Mesothelial cell of epicardium (in vitro differentiated cells): ENCODE measurements at regions not wholly inside any gene's neighbourhood (a gene's known extent, or its start where the extent isn't known, plus 50 kb on each side); places are given as distances from the start of the nearest gene placed in this dataset.

ENCODE experiments used
- DNase-seq, 2 experiments: peaks; one replicate each; pipeline ENCODE4 v3.0.0; 2021; ENCODE audit warnings: low spot score in 2 of 2; ENCODE audit not compliant: unreplicated experiment in 2 of 2
- H3K27ac Mint-ChIP-seq: 2 replicates; pipeline ENCODE4 v1.8.0; 2021; ENCODE audit warnings: mixed read lengths
- H3K27me3 Mint-ChIP-seq: 2 replicates; pipeline ENCODE4 v1.8.0; 2021; ENCODE audit warnings: low read depth, mixed read lengths
- H3K36me3 Mint-ChIP-seq: 2 replicates; pipeline ENCODE4 v1.8.0; 2021; ENCODE audit warnings: mixed read lengths
- H3K4me1 Mint-ChIP-seq: 2 replicates; pipeline ENCODE4 v1.8.0; 2021; ENCODE audit warnings: mixed read lengths
- H3K4me3 Mint-ChIP-seq: 2 replicates; pipeline ENCODE4 v1.8.0; 2021; ENCODE audit warnings: mild to moderate bottlenecking, moderate library complexity, mixed read lengths
- H3K9me3 Mint-ChIP-seq: 2 replicates; pipeline ENCODE4 v1.8.0; 2021; ENCODE audit warnings: mixed read lengths
- TF ChIP-seq, protein P1 (sequence below): fragments of 200-600 bp; sonication (generic); IDR thresholded peaks from one replicate; pipeline ENCODE4 v1.5.0; 2021; ENCODE audit warnings: antibody characterized with exemption; ENCODE audit not compliant: unreplicated experiment

DNA sequence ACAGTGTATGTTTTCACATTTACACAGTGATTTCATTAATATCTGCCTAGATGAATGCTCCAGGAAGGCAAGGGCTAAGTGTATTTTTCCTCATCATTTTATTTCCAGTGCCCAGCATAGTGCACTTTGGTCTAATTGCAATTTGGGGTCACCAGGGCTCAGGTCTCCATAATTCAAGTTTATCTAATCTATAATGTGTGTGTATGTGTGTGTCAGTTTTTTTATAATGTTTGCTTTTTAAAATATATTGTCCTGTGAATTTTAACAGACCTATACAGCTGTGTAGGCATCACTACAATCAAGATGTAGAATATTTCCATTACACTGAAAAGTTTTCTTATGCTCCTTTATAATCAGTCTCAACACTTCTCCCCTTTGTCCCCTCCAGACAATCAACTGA, 620.4 kb downstream of the STK39 start:
- no peak for DNase-seq
- TF ChIP-seq, protein P1, sequence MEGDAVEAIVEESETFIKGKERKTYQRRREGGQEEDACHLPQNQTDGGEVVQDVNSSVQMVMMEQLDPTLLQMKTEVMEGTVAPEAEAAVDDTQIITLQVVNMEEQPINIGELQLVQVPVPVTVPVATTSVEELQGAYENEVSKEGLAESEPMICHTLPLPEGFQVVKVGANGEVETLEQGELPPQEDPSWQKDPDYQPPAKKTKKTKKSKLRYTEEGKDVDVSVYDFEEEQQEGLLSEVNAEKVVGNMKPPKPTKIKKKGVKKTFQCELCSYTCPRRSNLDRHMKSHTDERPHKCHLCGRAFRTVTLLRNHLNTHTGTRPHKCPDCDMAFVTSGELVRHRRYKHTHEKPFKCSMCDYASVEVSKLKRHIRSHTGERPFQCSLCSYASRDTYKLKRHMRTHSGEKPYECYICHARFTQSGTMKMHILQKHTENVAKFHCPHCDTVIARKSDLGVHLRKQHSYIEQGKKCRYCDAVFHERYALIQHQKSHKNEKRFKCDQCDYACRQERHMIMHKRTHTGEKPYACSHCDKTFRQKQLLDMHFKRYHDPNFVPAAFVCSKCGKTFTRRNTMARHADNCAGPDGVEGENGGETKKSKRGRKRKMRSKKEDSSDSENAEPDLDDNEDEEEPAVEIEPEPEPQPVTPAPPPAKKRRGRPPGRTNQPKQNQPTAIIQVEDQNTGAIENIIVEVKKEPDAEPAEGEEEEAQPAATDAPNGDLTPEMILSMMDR = no peak
- Mint-ChIP-seq H3K9me3 (peaks cover 3% of the 10 kb centered on the region), H3K27me3 (no peaks in the 10 kb centered on the region), H3K4me1 (no peaks in the 10 kb centered on the region), H3K4me3 (no peak overlapping the region), H3K27ac (no peak overlapping the region), H3K36me3 (no peaks in the 10 kb centered on the region)

DNA sequence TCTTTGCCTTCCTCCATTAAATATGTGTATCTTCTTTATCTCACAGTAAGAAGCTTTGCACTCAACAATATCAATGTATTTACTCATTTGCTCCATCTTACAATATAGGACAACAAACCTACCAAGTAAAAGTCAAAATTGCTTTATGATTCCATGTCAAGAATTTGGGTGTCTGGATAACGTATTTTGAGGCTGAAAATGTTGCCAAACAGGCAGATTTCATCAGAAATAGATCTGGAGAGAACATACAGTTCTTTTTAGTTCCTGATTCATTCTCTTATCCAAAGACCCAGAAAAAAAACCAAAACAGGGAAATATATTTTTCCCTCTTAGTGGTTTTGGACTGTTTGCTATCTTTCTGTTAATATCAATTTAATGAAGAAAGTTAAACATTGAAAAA, 621.1 kb downstream of the STK39 start:
- Mint-ChIP-seq H3K27me3 (no peaks in the 10 kb centered on the region), H3K4me1 (no peaks in the 10 kb centered on the region), H3K36me3 (no peaks in the 10 kb centered on the region)

DNA sequence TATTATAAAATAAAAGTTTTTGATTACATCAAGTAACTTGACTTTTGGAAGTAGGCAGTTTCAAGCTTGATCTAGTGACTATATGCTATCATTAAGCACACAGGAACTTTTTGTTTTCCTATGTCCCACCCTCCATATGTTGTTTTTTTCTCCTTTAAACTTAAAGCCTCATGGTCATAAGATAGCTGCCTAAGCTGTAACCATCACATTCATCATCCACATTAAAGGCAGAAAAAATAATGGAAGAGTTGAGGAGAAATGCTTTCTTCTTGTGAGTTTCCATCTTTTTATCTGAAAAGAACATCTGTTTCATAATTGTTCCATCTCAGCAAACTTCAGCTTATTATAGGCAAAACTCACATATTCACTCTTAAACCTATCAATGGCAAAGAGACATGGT, 630.4 kb downstream of the STK39 start:
- peaks cover 9% of the 10 kb centered on the region for H3K9me3 Mint-ChIP-seq
- no peaks in the 10 kb centered on the region for H3K36me3 Mint-ChIP-seq
- H3K27me3 Mint-ChIP-seq = no peaks in the 10 kb centered on the region
- no peak overlapping the region for H3K27ac Mint-ChIP-seq
- no peak overlapping the region for H3K4me3 Mint-ChIP-seq
- TF ChIP-seq, protein P1 = no peak
- H3K4me1 Mint-ChIP-seq = no peaks in the 10 kb centered on the region
- no peak for DNase-seq

More for the DNA sequence above, 621.1 kb downstream of the STK39 start:
- TF ChIP-seq, protein P1 = no peak
- DNase-seq = no peak
- Mint-ChIP-seq H3K27ac (no peak overlapping the region), H3K4me3 (no peak overlapping the region), H3K9me3 (peaks cover 5% of the 10 kb centered on the region)

DNA sequence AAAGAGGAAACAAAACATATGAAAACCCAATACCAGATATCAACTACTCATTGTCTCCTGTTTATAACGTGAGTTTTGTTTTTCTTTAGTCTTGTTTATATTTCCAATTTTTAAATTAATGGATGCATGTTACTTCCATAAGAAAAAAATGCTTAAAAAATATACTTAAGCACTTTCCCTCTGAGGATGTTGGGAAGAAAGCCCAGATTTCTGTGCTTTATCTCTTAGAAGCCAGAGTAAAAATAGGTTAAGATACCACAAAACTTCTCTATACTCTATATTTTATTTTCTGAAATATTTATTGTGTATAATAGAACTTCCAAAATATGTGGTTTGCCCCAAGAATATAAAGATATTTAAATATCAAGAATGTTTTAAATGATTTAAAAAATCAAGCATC, 633.9 kb downstream of the STK39 start:
- Mint-ChIP-seq H3K4me3 (no peak overlapping the region), H3K9me3 (peaks cover 5% of the 10 kb centered on the region), H3K36me3 (no peaks in the 10 kb centered on the region), H3K4me1 (no peaks in the 10 kb centered on the region), H3K27me3 (no peaks in the 10 kb centered on the region), H3K27ac (no peak overlapping the region)
- DNase-seq = no peak
- TF ChIP-seq, protein P1 = no peak

DNA sequence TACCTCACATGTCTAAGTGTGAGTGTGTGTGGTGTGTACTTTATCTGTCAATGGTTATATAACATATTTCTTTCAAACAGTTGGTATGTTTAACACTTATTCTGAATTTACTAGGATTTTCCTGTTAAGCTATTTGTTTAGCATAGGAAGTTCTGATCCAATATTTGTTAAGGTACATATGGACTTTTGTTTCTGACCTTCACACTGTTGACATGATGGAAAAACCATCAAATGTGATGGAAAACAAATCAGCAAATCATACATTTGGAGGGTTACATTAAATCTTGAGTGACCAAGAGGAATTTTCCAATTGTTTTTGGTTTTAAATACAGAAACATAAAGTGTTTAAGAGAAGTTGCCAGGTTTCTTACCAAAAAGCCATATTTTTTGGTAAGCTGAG, 638.9 kb downstream of the STK39 start:
- Mint-ChIP-seq H3K27ac (no peak overlapping the region), H3K27me3 (no peaks in the 10 kb centered on the region), H3K36me3 (no peaks in the 10 kb centered on the region), H3K9me3 (no peaks in the 10 kb centered on the region), H3K4me3 (no peak overlapping the region), H3K4me1 (no peaks in the 10 kb centered on the region)
- TF ChIP-seq, protein P1 = no peak
- DNase-seq = no peak

DNA sequence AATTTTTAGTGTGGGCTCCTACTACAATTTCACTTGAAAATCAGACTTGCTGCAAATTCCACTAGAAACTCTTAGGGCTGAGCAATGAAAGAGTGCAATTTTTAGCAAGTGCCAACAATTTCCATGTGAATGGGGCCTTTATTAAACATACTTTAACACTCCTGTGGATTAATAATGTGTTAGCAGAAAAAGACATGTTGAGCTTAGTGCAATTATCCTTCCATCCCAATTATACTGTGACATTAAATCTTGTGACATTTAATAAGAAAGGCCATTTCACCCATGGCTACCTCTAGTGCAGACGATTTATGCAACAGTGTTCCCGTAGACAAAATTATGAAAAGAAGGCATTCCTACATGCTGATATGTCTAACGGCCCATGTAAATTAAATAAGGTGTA, 639.7 kb downstream of the STK39 start:
- Mint-ChIP-seq H3K27ac (no peak overlapping the region), H3K36me3 (no peaks in the 10 kb centered on the region), H3K27me3 (no peaks in the 10 kb centered on the region), H3K4me3 (no peak overlapping the region), H3K9me3 (no peaks in the 10 kb centered on the region), H3K4me1 (no peaks in the 10 kb centered on the region)
- TF ChIP-seq, protein P1 = no peak
- no peak for DNase-seq
